NCI-H2029 (cell line): ENCODE measurements at regions not wholly inside any gene's neighbourhood (a gene's known extent, or its start where the extent isn't known, plus 50 kb on each side); places are given as distances from the start of the nearest gene placed in this dataset.

Source experiments
- DNase-seq: peaks from one replicate; lab custom pipeline; 2025; lab: John Stamatoyannopoulos, UW

- DNase-seq: no peak
Measured at GRCh38 chr2:128817813-128818212, 499.1 kb upstream of the HS6ST1 start.

DNA sequence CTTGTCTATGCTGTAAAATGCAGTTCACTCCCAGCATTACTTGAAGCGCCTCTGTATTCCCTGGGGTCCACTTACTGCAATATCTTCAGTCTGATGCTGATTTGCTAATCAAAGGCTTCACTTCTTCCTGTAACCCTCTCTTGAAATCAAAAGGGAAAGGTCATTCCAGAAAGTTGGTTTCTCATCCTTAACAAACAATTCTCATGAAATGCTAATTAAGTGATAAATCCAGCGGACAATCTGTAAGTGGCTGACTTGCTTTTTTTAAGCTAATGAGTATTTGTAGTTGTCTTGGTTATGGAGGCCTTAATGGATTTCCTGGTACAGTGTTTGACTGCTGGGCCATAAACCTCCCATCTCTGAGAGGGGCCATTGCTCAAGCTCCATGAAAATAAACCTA is 499.6 kb upstream of the HS6ST1 start:
- no peak for DNase-seq

DNA sequence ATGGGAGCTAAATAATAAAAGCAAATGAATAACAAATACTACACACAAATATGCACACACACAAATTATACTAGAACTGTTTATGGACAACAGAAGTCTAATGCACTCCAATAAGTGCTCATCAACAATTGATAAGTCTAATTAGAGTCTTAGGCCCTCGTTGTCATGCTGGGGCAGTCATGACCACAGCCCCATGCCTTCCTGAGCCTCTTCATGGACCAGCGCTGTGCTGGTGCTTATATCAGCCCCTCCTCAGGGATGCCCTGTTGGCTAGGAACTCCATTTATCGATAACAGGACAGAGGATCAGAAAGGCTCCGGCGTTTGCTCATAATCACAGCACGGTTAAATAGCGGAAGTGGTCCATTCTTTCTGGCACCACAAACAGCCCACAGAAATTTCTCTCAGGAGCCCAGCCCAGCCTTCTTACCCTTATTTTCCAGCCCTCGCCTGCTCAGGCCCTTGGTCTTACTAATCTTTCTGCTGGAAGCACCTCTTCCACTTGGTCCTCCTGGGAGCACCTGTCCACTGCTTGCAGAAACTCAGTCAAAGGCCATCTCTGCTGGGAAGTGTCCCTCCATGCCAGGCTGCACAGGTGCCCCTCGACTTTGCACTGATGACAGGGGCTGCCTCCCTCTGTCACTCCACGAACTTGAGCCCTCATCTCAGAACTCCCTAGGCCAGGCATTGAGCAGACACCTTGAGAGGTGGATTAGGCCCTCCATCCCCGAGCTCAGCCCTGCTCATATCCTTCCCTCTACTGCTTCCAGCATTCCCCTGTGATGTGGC is 500.2 kb upstream of the HS6ST1 start:
- DNase-seq: no peak

DNA sequence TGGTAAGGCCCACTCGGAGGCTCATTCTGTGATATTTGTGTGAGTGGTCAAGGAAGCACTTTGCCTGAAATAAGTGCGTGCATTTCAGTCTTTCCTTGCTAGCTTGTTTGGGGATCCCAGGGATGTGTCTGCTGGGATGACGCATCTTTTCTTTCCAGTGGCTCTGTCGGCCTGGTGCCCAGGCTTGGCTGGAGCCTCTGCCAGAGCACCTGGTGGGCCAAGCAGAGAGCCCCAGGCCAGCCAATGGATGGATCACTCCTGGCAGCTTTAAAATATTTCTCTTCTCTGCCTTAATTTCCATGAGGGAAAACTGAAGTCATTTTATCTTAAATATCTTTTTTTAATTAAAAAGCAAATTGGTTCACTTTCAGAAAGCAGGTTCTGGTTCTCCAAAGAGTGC is 501.8 kb upstream of the HS6ST1 start:
- DNase-seq: no peak

- no peak for DNase-seq
Measured at GRCh38 chr2:128821010-128821409, 502.3 kb upstream of the HS6ST1 start.

DNA sequence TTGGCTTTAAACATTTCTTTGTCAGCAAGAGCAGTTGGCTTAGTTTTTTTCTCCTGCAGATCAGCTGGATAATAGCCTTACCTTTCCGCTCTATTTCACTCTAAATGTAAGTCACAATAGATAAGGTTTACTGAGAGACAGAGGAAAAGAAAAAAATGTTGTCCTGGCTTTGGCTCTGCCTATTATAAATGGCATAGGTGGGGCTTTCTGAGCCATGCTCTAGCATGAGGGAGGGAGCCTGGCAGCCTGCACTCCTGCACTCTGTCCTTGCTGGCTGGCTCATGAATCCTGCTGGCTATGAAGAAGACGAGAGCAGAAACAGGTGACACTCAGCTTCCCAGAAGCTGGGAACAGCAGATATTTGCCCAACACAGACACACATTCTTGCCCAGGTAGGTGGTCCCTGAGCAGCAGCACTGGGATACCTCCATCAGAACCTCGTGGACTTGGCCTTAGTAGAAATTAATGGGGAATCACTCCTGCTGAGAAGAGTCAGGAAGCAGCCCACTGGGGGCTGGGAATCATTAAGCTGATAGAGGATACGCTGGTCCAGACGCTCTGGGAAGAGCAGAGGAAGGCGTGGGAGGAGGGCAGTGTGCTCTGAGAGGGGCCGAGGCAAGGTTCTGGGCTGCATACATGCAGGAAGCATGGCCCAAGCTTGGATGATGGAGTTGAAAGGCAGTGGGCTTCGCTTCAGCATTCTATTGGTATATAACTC is 514.4 kb upstream of the HS6ST1 start:
- DNase-seq: no peak

GRCh38 chr2:128833664-128834027 is 515.0 kb upstream of the HS6ST1 start:
- DNase-seq: no peak

DNA sequence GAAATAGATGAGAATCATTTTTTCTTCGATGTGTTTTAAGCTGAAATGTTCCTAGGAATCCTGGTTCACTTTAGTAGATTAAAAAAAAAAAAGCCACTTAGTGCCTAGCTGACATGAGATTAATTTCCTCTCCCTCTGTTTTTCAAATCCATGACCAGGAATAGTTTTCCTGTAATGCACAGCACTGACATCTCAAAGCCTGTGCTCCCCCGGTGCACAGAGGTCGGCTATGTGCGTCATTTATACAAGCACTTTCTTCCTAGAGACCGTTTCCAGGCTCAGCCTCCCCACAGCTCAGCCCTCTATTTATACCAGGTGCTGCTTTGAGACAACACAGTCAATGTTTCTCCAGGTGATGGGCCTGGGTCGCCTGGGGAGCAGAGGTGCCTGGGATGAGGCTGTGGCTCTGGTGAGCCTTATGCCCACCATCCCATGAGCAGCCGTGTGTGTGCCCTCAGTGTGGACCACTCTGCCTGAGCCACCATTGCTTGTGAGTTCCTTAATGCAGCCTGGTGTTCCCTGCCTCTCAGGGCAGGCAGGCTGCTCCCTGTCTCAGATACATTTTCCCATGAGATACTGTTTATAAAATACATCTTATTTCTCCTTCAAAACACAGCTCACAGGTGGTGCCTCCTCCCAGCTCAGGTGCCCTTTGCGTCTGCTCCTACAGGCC is 515.7 kb upstream of the HS6ST1 start:
- no peak for DNase-seq

DNA sequence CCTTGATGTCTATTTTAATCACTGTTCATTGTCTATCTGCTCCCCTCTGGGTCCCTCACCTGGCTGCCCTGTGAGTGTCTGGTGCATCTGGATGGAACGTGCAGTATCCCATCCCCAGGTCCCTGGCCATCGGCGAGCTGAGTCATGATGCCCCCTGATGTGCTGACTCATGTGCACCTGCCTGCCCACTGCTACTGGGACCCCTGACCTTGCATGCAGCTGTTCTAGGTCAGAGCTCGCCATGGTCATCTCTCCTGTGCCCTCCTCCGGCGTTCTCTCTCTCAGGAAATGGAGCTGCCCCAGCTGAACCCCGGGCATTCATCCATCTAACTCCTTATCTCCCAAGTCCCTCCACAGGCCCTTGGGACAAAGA is 516.2 kb upstream of the HS6ST1 start:
- no peak for DNase-seq

DNA sequence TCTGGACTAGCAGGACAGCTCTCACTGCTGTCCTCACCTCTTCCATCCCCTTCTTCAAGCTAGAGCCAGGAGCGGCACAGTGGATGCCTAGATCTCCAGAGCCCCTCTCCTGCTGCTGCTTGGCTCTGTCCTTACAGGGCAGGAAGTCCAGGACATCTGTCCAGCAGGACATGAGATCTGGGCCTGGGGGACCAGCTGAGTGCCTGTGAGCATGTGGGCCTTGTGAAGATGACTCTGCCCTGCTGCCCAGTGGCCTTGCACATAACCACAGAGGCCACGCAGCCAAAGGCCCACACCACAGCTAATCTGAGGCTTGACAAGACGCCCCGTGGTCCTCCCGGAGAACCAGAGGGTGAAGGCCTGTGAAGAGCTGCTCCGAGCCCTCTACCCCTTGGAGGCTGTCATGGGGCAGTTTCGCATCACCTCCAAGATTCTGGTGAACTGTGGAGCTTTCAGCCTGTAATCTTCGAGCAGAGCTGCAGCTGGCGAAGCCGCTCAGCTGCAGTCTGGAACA is 516.7 kb upstream of the HS6ST1 start:
- no peak for DNase-seq

GRCh38 chr2:128835974-128836373 is 517.3 kb upstream of the HS6ST1 start:
- no peak for DNase-seq

DNA sequence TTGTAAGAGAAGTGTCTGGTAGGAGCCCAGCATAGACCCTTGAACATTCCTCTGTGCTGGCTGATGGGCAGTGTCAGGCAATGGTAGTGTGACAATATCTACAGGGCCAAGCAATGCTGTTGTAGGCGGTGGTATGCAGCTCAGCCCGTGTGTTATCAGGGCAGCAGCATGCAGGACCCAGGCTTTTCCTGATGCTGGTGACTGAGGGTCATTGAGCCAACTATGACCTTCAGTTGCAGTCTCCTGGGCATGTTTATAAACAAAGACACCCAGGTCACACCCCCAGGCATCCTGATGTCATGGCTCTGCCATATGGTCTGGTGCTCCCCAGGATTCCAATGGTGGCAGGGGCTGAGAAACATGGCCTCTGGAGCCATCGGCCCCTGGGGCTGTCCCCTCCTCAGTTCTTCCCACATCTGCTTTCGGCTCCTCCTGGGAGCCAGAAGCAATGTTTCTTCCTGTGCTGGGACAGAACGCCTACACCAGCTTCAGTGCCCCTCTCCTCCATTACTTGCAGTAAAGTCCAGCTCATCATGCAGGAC is 518.0 kb upstream of the HS6ST1 start:
- DNase-seq: no peak

GRCh38 chr2:128838244-128838643 is 519.6 kb upstream of the HS6ST1 start:
- DNase-seq: no peak

- DNase-seq: no peak
Measured at GRCh38 chr2:128841803-128842202, 523.1 kb upstream of the HS6ST1 start.

- DNase-seq: no peak
Measured at GRCh38 chr2:128867311-128867710, 548.6 kb upstream of the HS6ST1 start.

GRCh38 chr2:128867936-128868636 is 549.4 kb upstream of the HS6ST1 start:
- DNase-seq: no peak

- no peak for DNase-seq
Measured at GRCh38 chr2:128868686-128869551, 550.3 kb upstream of the HS6ST1 start.

- no peak for DNase-seq
Measured at GRCh38 chr2:128874608-128875007, 555.9 kb upstream of the HS6ST1 start.

- no peak for DNase-seq
Measured at GRCh38 chr2:128876986-128877983, 558.6 kb upstream of the HS6ST1 start.

GRCh38 chr2:128879161-128879560 is 560.5 kb upstream of the HS6ST1 start:
- DNase-seq: no peak
